AG04449 (cell line): ENCODE measurements at regions not wholly inside any gene's neighbourhood (a gene's known extent, or its start where the extent isn't known, plus 50 kb on each side); places are given as distances from the start of the nearest gene placed in this dataset.

Source experiments
- CTCF ChIA-PET: fragments of 350-600 bp; formaldehyde crosslinking; extraction: SDS; loops from one replicate; lab custom pipeline; 2021; ENCODE audit warnings: antibody characterized with exemption; lab: Yijun Ruan, JAX
- POLR2A ChIA-PET: fragments of 400-600, 350-600 bp; formaldehyde crosslinking; extraction: SDS; loops from one replicate; lab custom pipeline; 2020; ENCODE audit warnings: antibody characterized with exemption, inconsistent platforms; lab: Yijun Ruan, JAX
- DNase-seq: peaks from one replicate; pipeline ENCODE4 v3.0.0-alpha.2; 2010; ENCODE audit warnings: low read depth, low spot score
- H3K4me3 ChIP-seq: 2 replicates; pipeline ENCODE4 v1.5.1; 2011; ENCODE audit warnings: low read depth, mild to moderate bottlenecking, control low read depth, low read length
- TF ChIP-seq, protein P1 (sequence below): IDR thresholded peaks from one replicate; pipeline ENCODE4 v1.5.1; 2011; ENCODE audit warnings: mild to moderate bottlenecking, moderate library complexity, low read length, control low read depth, inconsistent platforms; ENCODE audit not compliant: insufficient read depth; ENCODE audit errors: missing control alignments

DNA sequence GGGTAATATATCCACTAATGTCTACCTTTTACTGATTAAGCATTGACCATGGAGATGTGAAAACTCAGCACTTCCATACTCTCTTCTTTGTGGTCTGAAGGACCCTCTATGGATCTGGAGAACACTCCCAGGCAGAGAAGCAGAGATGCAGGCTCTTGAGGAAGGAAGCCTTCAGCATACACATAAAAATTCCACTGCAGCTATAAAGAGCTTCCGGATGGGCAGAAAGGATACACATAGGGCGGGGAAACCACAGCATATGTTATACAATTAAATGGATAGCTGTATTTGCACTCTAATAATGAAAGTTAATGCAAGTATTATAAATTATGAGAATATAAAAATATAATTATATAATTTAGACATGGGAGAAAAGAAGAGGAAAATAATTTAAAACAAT lies 1258.2 kb upstream of the ALCAM start:
- ChIA-PET POLR2A (no interaction called here), CTCF (no interaction called here)
- DNase-seq: no peak
- TF ChIP-seq, protein P1, sequence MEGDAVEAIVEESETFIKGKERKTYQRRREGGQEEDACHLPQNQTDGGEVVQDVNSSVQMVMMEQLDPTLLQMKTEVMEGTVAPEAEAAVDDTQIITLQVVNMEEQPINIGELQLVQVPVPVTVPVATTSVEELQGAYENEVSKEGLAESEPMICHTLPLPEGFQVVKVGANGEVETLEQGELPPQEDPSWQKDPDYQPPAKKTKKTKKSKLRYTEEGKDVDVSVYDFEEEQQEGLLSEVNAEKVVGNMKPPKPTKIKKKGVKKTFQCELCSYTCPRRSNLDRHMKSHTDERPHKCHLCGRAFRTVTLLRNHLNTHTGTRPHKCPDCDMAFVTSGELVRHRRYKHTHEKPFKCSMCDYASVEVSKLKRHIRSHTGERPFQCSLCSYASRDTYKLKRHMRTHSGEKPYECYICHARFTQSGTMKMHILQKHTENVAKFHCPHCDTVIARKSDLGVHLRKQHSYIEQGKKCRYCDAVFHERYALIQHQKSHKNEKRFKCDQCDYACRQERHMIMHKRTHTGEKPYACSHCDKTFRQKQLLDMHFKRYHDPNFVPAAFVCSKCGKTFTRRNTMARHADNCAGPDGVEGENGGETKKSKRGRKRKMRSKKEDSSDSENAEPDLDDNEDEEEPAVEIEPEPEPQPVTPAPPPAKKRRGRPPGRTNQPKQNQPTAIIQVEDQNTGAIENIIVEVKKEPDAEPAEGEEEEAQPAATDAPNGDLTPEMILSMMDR: no peak
- no peak overlapping the region for H3K4me3 ChIP-seq

DNA sequence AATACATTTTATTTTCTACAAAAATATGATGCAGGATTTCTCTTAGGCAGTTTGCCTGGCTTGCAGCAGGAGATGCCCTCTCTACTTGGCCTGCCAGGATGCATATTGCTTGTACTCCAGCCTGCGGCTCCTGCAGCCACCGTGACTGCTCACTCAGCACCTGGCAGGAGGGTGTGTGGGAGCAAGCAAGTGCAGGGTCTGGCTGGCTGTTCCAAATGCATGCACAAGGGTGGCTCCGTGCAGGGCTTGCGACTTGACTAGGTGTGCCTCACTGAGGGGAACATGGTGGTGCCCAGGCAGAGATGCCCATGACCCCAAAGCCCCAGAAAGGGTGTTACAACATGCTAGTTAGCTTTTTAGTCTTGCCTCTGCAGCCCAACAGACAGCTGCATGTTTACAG lies 1240.2 kb upstream of the ALCAM start:
- ChIA-PET CTCF (no interaction called here), POLR2A (no interaction called here)
- H3K4me3 ChIP-seq: no peak overlapping the region
- no peak for DNase-seq
- TF ChIP-seq, protein P1: no peak

DNA sequence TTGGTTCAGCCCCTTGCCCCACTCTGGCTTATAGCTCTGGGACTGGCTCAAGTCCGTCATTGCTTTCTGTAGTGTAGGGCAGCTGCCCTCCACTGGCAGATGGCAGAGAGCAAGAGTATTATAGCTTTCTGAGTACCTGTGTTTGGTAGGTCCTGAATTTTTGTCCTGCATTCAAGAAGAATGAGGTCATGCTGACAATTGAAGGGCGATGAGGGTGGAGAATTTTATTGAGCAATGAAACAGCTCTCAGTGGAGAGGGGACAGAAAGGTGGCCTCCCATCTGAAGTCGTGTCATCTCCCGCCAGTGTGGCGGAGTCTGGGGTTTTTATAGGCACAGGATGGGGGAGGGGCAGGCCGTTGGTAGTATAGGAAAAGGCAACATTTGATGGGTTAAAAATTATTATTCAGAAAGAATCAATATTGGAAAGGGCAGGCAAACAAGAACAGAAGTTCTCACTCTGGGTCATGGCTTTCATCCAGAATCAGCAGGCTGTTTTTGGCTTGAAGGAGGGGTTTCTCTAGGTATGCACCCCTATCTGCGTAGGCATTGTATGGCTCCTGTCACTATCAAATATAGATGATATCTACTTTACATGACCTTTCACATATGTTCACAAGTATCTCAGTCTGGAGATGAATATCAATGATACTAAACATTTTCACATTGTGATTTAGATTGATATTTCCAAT lies 1239.7 kb upstream of the ALCAM start:
- TF ChIP-seq, protein P1: no peak
- CTCF ChIA-PET: interaction anchor here (3.1 kb wide), 1 partner anchor 25 kb away, joined by 13 read pairs; no protein-coding TSS in a partner anchor

DNA sequence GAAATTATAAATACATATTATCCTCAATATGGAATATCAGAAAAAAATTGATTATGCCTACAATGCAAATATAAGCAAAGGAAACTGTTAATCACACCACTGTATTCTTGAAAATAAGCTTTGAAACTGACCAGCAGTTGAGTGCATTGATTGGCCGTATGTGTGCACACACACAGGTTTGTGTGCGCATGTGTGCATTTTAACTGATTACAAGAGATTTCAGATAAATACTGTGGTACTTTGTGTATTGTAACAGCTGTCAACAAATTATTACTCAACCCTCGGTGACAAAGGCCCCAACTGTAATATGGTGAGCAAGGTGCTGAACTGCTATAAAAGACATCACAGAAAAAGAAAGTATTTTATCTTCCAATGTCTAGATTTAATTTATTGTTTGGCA lies 1238.9 kb upstream of the ALCAM start:
- no peak for DNase-seq
- POLR2A ChIA-PET: no interaction called here
- H3K4me3 ChIP-seq: no peak overlapping the region
- TF ChIP-seq, protein P1: no peak
- CTCF ChIA-PET: interaction anchor here (3.1 kb wide), 1 partner anchor 26 kb away, joined by 13 read pairs; no protein-coding TSS in a partner anchor

More for the DNA sequence above, 1239.7 kb upstream of the ALCAM start:
- H3K4me3 ChIP-seq: no peak overlapping the region
- DNase-seq: no peak
- POLR2A ChIA-PET: no interaction called here

DNA sequence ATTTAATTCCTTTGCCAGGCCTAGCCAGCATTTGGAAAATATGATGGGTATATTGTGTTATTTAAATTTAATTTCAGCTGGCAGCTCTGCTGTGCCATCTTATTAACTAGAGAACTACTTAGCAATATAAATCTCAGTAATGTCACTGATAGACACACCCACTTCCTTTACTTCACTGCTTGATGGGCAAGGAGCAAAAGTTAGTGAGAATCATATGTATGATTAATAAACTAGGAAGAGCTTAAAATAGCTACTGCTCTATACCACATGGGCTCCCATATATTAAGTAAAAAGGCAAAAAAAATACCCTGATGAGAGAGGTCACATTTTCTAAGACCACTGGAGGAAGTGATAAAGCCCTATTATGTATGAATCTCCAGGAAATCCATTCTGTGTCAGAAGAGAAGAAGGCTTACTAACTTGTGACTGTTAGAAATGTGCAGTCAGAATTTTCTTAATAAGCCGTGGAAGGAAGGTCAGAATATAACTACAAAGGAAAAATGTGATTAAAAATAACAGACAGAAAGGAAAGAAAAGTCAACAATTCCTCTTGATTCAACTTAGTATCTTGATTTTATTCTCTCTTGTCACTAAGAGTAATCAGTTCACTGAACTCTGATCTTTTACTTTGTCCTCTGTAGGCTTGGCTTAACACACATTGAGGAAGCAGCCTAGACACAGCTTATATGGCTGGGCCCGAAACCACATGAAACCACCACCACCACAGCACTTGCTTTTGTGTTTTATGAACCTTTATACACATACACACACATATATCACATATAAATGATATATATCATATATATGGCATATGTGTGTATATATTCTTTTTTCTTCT lies 1233.9 kb upstream of the ALCAM start:
- CTCF ChIA-PET: no interaction called here
- no peak for DNase-seq
- TF ChIP-seq, protein P1: no peak
- H3K4me3 ChIP-seq: no peak overlapping the region
- POLR2A ChIA-PET: no interaction called here

DNA sequence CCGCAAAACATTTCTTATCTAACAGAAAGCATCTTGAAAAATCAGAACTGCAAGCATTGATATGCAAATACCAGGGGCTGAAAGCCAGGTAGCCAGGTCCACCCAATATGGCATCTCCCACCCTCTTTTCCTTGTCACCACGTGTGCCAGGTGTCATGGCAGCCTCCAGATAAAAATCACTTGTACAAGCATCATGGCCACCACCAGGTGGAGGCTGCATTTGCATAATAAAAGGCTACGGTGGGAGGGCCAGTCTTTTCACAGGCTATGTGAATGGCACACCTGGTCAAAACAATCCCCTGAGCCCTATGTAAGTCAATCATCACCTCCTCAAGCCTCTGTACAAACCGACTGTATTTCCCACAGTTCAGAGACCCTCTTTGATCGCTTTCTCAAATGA lies 1233.1 kb upstream of the ALCAM start:
- CTCF ChIA-PET: no interaction called here
- H3K4me3 ChIP-seq: no peak overlapping the region
- POLR2A ChIA-PET: no interaction called here
- DNase-seq: no peak
- TF ChIP-seq, protein P1: no peak
